ENCODE measurements at regions not wholly inside any gene's neighbourhood (a gene's known extent, or its start where the extent isn't known, plus 50 kb on each side); places are given as distances from the start of the nearest gene placed in this dataset.
"Not testable (repeated sequence)": the region's sequence is repeated elsewhere in the genome, so short reads cannot be mapped to it uniquely, and the experiment has no call there.

DNA sequence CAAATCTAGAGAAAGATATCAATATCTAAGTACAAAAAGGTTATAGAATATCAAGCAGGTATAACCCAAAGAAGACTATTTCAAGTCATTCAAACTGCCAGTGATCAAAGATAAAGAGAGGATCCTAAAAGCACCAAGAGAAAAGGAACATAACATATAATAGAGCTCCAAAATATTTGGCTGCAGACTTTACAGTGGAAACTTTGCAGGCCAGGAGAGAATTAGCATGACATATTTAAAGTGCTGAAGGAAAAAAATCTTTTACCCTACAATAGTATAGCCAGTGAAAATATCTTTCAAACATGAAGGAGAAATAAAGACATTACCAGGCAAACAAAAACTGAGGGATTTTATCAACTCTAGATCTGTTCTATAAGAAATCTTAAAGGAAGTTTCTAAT is 254.3 kb upstream of the ARHGEF26 start:
- DNase-seq = no peak

- not testable (repeated sequence) for DNase-seq
Observed at GRCh38 chr3:153874348-153874747, 246.8 kb upstream of the ARHGEF26 start.

DNA sequence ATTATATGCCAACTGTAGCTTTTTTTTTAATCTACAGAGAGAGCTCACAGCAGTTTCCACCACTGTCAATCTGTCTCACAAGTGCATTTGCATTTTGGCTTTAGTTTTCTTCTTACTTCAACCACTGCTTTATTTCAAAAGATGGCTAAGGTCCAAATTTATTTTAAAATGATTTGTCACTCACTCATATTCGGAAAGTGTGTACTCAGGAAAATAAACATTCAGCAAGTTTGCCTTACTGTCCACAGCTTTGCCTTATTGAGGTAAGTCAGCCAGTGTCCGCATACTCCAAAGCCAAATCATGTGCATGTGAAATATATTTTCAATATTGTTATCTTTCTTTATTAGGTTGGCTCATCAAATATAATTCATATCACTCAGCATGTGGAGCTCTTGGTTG is 240.7 kb upstream of the ARHGEF26 start:
- no peak for DNase-seq

DNA sequence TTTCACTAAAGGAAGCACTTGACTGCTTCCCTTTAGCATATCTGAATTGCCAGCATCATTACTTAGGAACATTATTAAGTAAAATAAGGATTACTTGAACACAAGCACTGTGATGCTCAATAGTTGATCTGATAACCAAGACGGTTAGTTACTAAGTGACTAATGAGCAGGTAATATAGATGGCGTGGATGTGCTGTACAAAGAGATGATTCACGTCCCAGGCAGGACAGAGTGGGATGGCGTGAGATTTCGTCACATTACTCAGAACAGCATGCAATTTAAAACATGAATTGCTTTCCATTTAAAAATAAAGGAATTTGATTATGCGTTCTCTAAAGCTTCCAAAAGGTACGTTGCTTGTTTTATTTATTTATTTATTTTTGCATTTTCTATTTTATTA is 240.0 kb upstream of the ARHGEF26 start:
- no peak for DNase-seq

DNA sequence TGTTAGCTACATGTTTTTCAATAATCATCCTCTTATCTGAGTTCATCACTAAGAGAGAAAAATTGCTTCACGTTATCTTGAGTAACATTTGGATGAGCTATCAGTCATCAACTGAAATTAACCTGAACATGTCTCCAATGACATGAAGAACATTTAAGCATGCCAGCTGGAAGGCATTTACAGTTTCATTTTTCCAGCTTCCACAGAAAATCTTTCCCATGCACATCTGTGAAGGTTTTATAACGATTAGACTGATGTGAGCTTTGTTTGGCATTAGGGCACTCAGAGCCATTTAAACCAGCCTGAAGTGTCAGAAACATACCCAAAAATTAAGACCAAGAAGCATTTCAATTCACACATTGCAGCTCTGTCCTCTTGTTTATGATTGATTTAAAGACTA is 235.8 kb upstream of the ARHGEF26 start:
- DNase-seq = no peak

GRCh38 chr3:153889905-153890334 is 231.3 kb upstream of the ARHGEF26 start:
- DNase-seq = no peak

DNA sequence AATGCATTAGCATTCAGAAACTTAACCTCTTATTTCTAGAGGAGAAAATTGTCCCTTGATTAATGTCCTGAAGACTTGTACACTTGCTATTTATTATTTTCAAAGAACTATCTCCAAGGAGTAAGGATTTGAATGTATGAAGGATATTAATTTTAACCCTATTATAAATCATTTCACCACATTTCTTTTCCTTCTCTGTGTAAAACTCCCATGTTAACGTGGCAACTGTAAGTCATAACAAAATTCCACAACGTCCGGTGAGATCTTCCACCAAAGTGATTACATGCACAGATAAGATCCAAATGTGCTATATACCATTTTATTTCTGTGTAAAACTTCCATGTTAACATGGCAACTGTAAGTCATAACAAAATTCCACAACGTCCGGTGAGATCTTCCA is 229.1 kb upstream of the ARHGEF26 start:
- no peak for DNase-seq

GRCh38 chr3:153894857-153895256 is 226.3 kb upstream of the ARHGEF26 start:
- no peak for DNase-seq

DNA sequence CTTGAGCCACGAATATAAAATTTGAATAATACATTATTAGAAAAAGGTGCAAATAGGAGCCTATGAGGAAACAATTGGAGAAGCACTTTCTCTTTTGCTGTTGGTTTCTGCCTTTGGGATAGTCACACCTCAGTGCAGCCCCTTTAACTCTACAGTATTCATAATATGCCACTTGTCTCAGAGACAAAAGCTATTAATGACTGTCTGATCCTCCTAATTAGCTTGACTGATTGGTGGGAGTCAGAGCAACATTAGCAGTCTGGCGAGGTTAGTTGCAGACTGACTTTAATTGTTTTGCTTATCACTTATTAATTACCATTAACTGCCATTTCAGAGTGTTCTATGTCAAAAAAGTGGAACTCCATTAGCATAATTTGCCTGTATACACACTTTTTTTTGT is 225.0 kb upstream of the ARHGEF26 start:
- no peak for DNase-seq

- no peak for DNase-seq
Observed at GRCh38 chr3:153897025-153897723, 224.0 kb upstream of the ARHGEF26 start.

- no peak for DNase-seq
Observed at GRCh38 chr3:153897842-153898241, 223.3 kb upstream of the ARHGEF26 start.

DNA sequence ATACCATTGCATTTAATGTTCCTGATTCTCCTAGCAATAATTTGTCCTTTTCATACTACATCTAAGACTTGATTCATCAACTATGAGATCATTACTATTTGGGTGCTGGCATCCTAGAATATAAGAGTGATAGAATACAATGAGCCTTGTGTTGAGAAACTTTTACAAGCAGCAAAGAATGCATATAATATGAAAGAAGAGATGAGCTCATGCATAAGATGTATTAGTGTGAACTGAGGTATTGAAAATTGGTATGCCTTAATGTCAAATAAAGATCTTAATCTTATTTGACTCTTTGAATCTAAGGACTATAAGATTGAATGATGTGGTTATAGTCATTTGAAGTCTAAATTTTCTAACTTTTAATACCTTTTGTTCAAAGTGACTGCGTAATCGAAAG is 220.0 kb upstream of the ARHGEF26 start:
- no peak for DNase-seq

- DNase-seq = no peak
Observed at GRCh38 chr3:153901991-153902390, 219.2 kb upstream of the ARHGEF26 start.

GRCh38 chr3:153903430-153903829 is 217.8 kb upstream of the ARHGEF26 start:
- no peak for DNase-seq

DNA sequence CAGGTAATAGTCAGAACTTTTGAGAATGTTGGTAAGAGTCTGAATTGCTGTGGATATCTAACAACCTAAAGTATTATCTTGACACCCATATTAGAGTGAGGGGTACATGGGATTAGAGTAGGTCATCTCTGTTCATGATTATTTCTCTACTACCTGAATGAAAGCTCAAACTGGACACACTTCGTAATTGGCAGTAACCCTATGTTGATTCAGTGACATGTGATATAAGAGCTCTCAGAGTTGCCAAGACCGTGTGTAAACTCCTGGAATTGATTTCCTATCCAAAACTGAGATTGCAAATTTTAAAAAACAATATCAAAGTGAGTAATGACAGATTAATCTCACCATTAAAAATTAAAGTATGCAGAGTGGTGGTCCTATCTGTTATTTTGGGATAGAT is 214.8 kb upstream of the ARHGEF26 start:
- DNase-seq = no peak

GRCh38 chr3:153910387-153910786 is 210.8 kb upstream of the ARHGEF26 start:
- DNase-seq = no peak

GRCh38 chr3:153911116-153911515 is 210.1 kb upstream of the ARHGEF26 start:
- DNase-seq = no peak

- no peak for DNase-seq
Observed at GRCh38 chr3:153919773-153920172, 201.4 kb upstream of the ARHGEF26 start.

DNA sequence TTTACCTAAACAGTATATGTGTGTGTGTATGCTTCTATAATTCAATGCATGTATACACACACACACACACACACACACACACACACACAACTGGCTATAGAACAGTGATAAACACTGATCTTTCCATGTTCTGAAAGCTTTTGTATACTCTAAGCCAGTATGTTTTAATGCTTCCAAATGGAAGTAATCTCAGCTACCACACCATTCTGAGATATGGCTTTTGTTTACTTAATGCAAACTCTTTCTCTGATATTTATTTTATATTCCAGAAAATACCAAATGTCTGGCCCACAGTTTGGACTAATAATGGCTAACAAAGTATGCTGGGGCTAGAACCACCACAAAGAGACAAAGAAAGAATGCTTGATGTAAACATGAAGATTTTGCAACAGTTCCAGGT is 199.4 kb upstream of the ARHGEF26 start:
- DNase-seq = no peak

DNA sequence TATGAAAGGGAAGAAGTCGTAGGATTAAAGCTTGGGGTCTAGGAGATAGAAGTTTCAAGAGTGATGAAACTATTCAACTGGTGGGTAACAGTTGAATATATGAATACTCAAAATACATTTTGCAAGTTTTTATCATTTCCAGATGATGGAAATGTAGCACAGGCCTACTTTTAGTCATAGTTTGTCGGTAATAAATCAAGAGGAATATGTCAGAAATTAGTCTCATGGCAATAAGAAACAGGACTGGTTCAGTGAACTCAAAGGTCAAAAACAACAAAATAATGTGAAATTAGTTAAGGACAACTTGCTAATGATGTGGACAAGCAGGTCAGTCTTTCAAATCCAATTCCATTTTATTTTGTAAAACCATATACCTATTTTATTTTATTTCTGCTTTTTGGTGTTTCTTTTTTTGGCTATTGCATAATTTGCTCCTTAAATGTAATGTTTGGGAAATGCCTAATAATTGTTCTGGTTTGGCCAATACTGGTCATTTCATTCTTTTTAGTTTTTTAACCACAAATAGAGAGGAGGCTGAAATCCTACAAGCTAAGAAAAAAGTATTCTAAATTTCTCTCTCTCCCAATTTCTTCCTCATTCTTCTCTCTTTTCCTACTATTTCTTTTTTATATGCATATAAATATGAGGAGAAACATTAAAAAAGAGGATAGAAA is 195.2 kb upstream of the ARHGEF26 start:
- no peak for DNase-seq

DNA sequence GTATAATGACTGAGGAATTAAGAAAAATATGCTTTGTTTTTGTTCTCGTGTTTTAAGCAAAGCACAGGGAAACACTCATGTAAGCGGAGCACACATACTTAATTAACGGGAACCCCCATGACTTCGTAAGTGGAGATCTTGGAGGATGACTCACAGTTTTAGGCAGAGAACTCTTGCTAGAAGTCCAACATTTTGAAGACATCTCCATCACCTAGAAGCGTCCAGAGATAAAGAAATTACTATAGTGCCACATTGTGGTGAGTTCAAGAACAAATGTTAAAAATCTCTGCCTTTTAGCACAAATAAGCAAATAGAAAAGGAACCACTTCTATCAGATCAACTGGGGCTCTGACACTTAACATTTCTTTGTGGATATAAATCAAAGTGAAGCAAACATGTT is 194.1 kb upstream of the ARHGEF26 start:
- DNase-seq = no peak

GRCh38 chr3:153928851-153929250 is 192.3 kb upstream of the ARHGEF26 start:
- DNase-seq = no peak

- not testable (repeated sequence) for DNase-seq
Observed at GRCh38 chr3:153933481-153933880, 187.7 kb upstream of the ARHGEF26 start.

DNA sequence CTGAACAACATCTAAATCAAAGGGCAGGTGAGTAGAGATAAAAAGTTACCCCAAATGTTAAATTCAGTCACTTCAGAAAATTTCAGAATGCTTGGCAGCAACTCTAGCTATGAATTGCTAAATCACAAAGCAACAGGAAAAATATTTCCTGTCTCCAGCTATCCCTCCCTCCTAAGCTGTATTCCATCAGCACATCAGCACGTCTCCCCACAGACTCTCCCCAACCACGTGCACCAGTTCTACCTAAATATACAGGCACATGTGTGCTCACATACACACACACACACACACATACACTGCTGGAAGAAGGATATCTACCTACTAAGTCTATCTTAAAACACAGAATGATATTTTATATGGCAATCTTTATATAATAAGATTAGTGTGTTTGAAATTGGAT is 177.1 kb upstream of the ARHGEF26 start:
- no peak for DNase-seq

DNA sequence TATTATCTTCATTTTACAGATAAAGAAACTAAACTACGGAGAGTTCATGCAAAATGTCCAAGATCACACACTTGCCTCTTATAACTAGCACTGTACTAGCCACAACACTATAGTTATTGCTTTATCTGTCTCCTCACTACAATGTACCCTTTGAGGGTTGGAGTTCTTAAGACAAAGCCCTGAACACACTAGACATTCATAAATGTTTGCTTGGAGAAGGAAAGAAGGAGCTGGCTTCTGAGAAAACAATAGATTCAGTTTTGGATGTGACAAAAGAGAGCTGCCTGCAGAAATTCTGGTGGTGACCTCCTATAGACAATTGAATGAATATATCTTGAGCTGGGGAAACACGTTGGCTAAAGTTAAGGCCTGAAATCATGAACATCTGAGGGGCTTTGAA is 169.9 kb upstream of the ARHGEF26 start:
- DNase-seq = no peak

All from retina (tissue), 1 donor.